Activated CD4-positive, alpha-beta T cell treated with anti-CD3 and anti-CD28 coated beads, Interleukin-2, Interleukin-4, amounts not matched to agents 100 ng/mL and 50 ng/mL, durations not matched to agents 16 hours and 8 hours (primary cell): ENCODE measurements at regions not wholly inside any gene's neighbourhood (a gene's known extent, or its start where the extent isn't known, plus 50 kb on each side); places are given as distances from the start of the nearest gene placed in this dataset.

Source experiments
- DNase-seq: peaks from one replicate; pipeline ENCODE4 v3.0.0-alpha.2; 2020; ENCODE audit warnings: low spot score

- DNase-seq, result no peak
Observed at GRCh38 chr6:90870561-90870960, 283.7 kb upstream of the MAP3K7 start.

GRCh38 chr6:90868656-90869055, 281.8 kb upstream of the MAP3K7 start:
- no peak for DNase-seq

GRCh38 chr6:90868256-90868655, 281.4 kb upstream of the MAP3K7 start:
- no peak for DNase-seq

GRCh38 chr6:90865513-90865912, 278.6 kb upstream of the MAP3K7 start:
- no peak for DNase-seq

GRCh38 chr6:90863043-90863442, 276.2 kb upstream of the MAP3K7 start:
- no peak for DNase-seq

- DNase-seq, result peak; percentile 2
Observed at GRCh38 chr6:90860822-90861601, 274.1 kb upstream of the MAP3K7 start.

GRCh38 chr6:90859612-90860011, 272.7 kb upstream of the MAP3K7 start:
- no peak for DNase-seq

- DNase-seq, result no peak
Observed at GRCh38 chr6:90859056-90859455, 272.2 kb upstream of the MAP3K7 start.

- no peak for DNase-seq
Observed at GRCh38 chr6:90849686-90850085, 262.8 kb upstream of the MAP3K7 start.

- no peak for DNase-seq
Observed at GRCh38 chr6:90846824-90847223, 260.0 kb upstream of the MAP3K7 start.

GRCh38 chr6:90835596-90836212, 248.8 kb upstream of the MAP3K7 start:
- no peak for DNase-seq

- DNase-seq, result no peak
Observed at GRCh38 chr6:90829311-90829710, 242.4 kb upstream of the MAP3K7 start.

GRCh38 chr6:90820436-90820835, 233.6 kb upstream of the MAP3K7 start:
- DNase-seq, result no peak

GRCh38 chr6:90819483-90819882, 232.6 kb upstream of the MAP3K7 start:
- no peak for DNase-seq

- no peak for DNase-seq
Observed at GRCh38 chr6:90818163-90818562, 231.3 kb upstream of the MAP3K7 start.

- no peak for DNase-seq
Observed at GRCh38 chr6:90816764-90817163, 229.9 kb upstream of the MAP3K7 start.

GRCh38 chr6:90811596-90812226, 224.8 kb upstream of the MAP3K7 start:
- DNase-seq, result no peak

- DNase-seq, result no peak
Observed at GRCh38 chr6:90809035-90809434, 222.2 kb upstream of the MAP3K7 start.

GRCh38 chr6:90807791-90808701, 221.2 kb upstream of the MAP3K7 start:
- DNase-seq, result no peak

GRCh38 chr6:90805619-90806155, 218.8 kb upstream of the MAP3K7 start:
- DNase-seq, result no peak

- DNase-seq, result no peak
Observed at GRCh38 chr6:90803956-90804355, 217.1 kb upstream of the MAP3K7 start.

- no peak for DNase-seq
Observed at GRCh38 chr6:90795078-90795477, 208.2 kb upstream of the MAP3K7 start.
